WTC11 (cell line): ENCODE measurements at regions not wholly inside any gene's neighbourhood (a gene's known extent, or its start where the extent isn't known, plus 50 kb on each side); places are given as distances from the start of the nearest gene placed in this dataset.

Experiments
- CTCF ChIP-seq: fragments of 200-600 bp; IDR thresholded peaks from 2 replicates; pipeline ENCODE4 v1.8.0; 2022; ENCODE audit warnings: antibody characterized with exemption
- E2F1 ChIP-seq: sonication (generic); formaldehyde crosslinking; IDR thresholded peaks from 2 replicates; pipeline ENCODE4 v1.8.0; 2022; ENCODE audit warnings: mild to moderate bottlenecking, missing genetic modification reagents
- FOXK1 ChIP-seq: sonication (generic); formaldehyde crosslinking; IDR thresholded peaks from 2 replicates; pipeline ENCODE4 v1.8.0; 2022; ENCODE audit warnings: mild to moderate bottlenecking, moderate library complexity, missing genetic modification reagents
- MAX ChIP-seq: sonication (generic); formaldehyde crosslinking; IDR thresholded peaks from 2 replicates; pipeline ENCODE4 v1.8.0; 2022; ENCODE audit warnings: mild to moderate bottlenecking, missing genetic modification reagents
- ZBTB21 ChIP-seq: sonication (generic); formaldehyde crosslinking; IDR thresholded peaks from 2 replicates; pipeline ENCODE4 v1.8.1; 2023; ENCODE audit warnings: mild to moderate bottlenecking, missing genetic modification reagents, borderline replicate concordance

- TF ChIP-seq CTCF, result no peak
- TF ChIP-seq MAX (CRISPR knock-in tag), result no peak
- TF ChIP-seq ZBTB21 (CRISPR knock-in tag), result no peak
- TF ChIP-seq E2F1, result no peak
- no peak for TF ChIP-seq FOXK1 (CRISPR knock-in tag)
Measured at GRCh38 chr2:226366920-226367319, 432.7 kb downstream of the IRS1 start.
